ENCODE measurements at regions not wholly inside any gene's neighbourhood (a gene's known extent, or its start where the extent isn't known, plus 50 kb on each side); places are given as distances from the start of the nearest gene placed in this dataset.

GRCh38 chr5:158054223-158055110 is 195.5 kb upstream of the CLINT1 start:
- H3K9me3 Mint-ChIP-seq: no peaks in the 10 kb centered on the region
- H3K27me3 Mint-ChIP-seq (ENCODE audit: low read depth in 3 of 3): peaks cover 4 to 15% (median 7%) of the 10 kb centered on the region in 3 donors
- H3K79me2 ChIP-seq (ENCODE audit: insufficient read depth, low read length): no peaks in the 10 kb centered on the region
- intact Hi-C loops (cut with micrococcal nuclease): no loop called here
- no peak overlapping the region for H3K27ac ChIP-seq (ENCODE audit: low read depth in 1 of 2, low read length in 2 of 2)
- H3K4me3 ChIP-seq (replicated peaks in 1 of 3; ENCODE audit: low read depth in 2 of 3, low read length in 3 of 3): no peak overlapping the region
- H3K9me3 ChIP-seq (replicated peaks in 1 of 2; ENCODE audit: control insufficient read depth in 1 of 2, insufficient read depth in 1 of 2, low read length in 2 of 2): no peaks in the 10 kb centered on the region
- H3K27me3 ChIP-seq (ENCODE audit: control insufficient read depth in 2 of 2, insufficient read depth in 2 of 2, low read length in 2 of 2): peaks cover 0 to 3% of the 10 kb centered on the region in 2 donors
- H3K9ac ChIP-seq (ENCODE audit: insufficient read depth, low read length, poor library complexity, severe bottlenecking): no peak overlapping the region
- no peaks in the 10 kb centered on the region for H3K36me3 Mint-ChIP-seq
- H3K4me1 Mint-ChIP-seq: no peaks in the 10 kb centered on the region
- no peak overlapping the region for H3K4me3 Mint-ChIP-seq
- H3K4me1 ChIP-seq (ENCODE audit: control insufficient read depth in 1 of 2, insufficient read depth in 2 of 2, low read length in 2 of 2): no peaks in the 10 kb centered on the region
- no peaks in the 10 kb centered on the region for H3K36me3 ChIP-seq (replicated peaks in 1 of 2; ENCODE audit: control insufficient read depth in 1 of 2, insufficient read depth in 2 of 2, low read length in 2 of 2)
- H3K4me2 ChIP-seq (replicated peaks; ENCODE audit: extremely low read depth, low read length, poor library complexity, severe bottlenecking): no peak overlapping the region
- no peak overlapping the region for H2AFZ ChIP-seq (ENCODE audit: insufficient read depth, low read depth, low read length, poor library complexity, severe bottlenecking)
- TF ChIP-seq CTCF (IDR thresholded peaks at IDR 0.05): no peak
- DNase-seq: no peak
- 40% methylated on average over 1 of the region's 9 CpGs for WGBS (ENCODE audit: insufficient coverage)
- H4K20me1 ChIP-seq (ENCODE audit: insufficient read depth, low read length): no peaks in the 10 kb centered on the region
- no peak overlapping the region for H3K27ac Mint-ChIP-seq

- no peak for TF ChIP-seq CTCF (IDR thresholded peaks at IDR 0.05)
- H3K36me3 ChIP-seq (replicated peaks in 1 of 2; ENCODE audit: control insufficient read depth in 1 of 2, insufficient read depth in 2 of 2, low read length in 2 of 2): no peaks in the 10 kb centered on the region
- Mint-ChIP-seq H3K4me1 (no peaks in the 10 kb centered on the region), H3K4me3 (no peak overlapping the region), H3K27me3 (ENCODE audit: low read depth in 3 of 3) (peaks cover 4 to 17% (median 7%) of the 10 kb centered on the region in 3 donors), H3K9me3 (no peaks in the 10 kb centered on the region), H3K36me3 (no peaks in the 10 kb centered on the region), H3K27ac (no peak overlapping the region)
- H3K27me3 ChIP-seq (ENCODE audit: control insufficient read depth in 2 of 2, insufficient read depth in 2 of 2, low read length in 2 of 2): peaks cover 0 to 3% of the 10 kb centered on the region in 2 donors
- no peak overlapping the region for H3K4me3 ChIP-seq (replicated peaks in 1 of 3; ENCODE audit: low read depth in 2 of 3, low read length in 3 of 3)
- H2AFZ ChIP-seq (ENCODE audit: insufficient read depth, low read depth, low read length, poor library complexity, severe bottlenecking): no peak overlapping the region
- no peak for DNase-seq
- H3K4me2 ChIP-seq (replicated peaks; ENCODE audit: extremely low read depth, low read length, poor library complexity, severe bottlenecking): no peak overlapping the region
- intact Hi-C loops (cut with micrococcal nuclease): no loop called here
- H4K20me1 ChIP-seq (ENCODE audit: insufficient read depth, low read length): no peaks in the 10 kb centered on the region
- no peaks in the 10 kb centered on the region for H3K9me3 ChIP-seq (replicated peaks in 1 of 2; ENCODE audit: control insufficient read depth in 1 of 2, insufficient read depth in 1 of 2, low read length in 2 of 2)
- no peaks in the 10 kb centered on the region for H3K4me1 ChIP-seq (ENCODE audit: control insufficient read depth in 1 of 2, insufficient read depth in 2 of 2, low read length in 2 of 2)
- H3K79me2 ChIP-seq (ENCODE audit: insufficient read depth, low read length): no peaks in the 10 kb centered on the region
- no peak overlapping the region for H3K9ac ChIP-seq (ENCODE audit: insufficient read depth, low read length, poor library complexity, severe bottlenecking)
- WGBS (ENCODE audit: insufficient coverage): no CpG with 5 or more reads among the region's 4 CpGs
- no peak overlapping the region for H3K27ac ChIP-seq (ENCODE audit: low read depth in 1 of 2, low read length in 2 of 2)
Observed at GRCh38 chr5:158051036-158051435, 192.1 kb upstream of the CLINT1 start.
